PC-3 (cell line): ENCODE measurements at regions not wholly inside any gene's neighbourhood (a gene's known extent, or its start where the extent isn't known, plus 50 kb on each side); places are given as distances from the start of the nearest gene placed in this dataset.
"Not testable (repeated sequence)": the region's sequence is repeated elsewhere in the genome, so short reads cannot be mapped to it uniquely, and the experiment has no call there.

Source experiments
- EZH2 ChIP-seq: fragments of 300-600 bp; sonication (generic); IDR thresholded peaks from one replicate; pipeline ENCODE4 v1.6.1; 2017; ENCODE audit warnings: antibody characterized with exemption, mild to moderate bottlenecking, low read length; ENCODE audit not compliant: unreplicated experiment
- EZH2phosphoT487 ChIP-seq: fragments of 300-600 bp; sonication (generic); IDR thresholded peaks from 2 replicates; pipeline ENCODE4 v1.6.1; 2018; ENCODE audit warnings: mild to moderate bottlenecking, antibody characterized with exemption, low read length, borderline replicate concordance

DNA sequence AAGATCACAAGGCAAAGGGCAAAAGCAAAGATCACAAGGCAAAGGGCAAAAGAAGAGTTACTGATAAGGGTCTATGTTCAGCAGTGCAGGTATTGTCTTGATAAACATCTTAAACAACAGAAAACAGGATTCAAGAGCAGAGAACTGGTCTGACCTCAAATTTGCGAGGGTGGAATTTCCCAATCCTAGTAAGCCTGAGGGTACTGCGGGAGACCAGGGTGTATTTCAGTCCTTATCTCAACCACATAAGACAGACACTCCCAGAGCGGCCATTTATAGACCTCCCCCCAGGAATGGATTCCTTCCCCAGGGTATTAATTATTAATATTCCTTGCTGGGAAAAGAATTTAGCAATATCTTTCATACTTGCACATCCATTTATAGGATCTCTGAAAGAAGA is 575.3 kb upstream of the MAN1A1 start:
- not testable (repeated sequence) for TF ChIP-seq EZH2, EZH2phosphoT487
